Hepatocyte (in vitro differentiated cells): ENCODE measurements at regions not wholly inside any gene's neighbourhood (a gene's known extent, or its start where the extent isn't known, plus 50 kb on each side); places are given as distances from the start of the nearest gene placed in this dataset.

Source experiments
- EZH2 ChIP-seq: fragments of 200-600 bp; sonication (generic); IDR thresholded peaks from 2 replicates; pipeline ENCODE4 v1.6.1; 2016; ENCODE audit warnings: antibody characterized with exemption, mild to moderate bottlenecking, borderline replicate concordance
- EZH2phosphoT487 ChIP-seq: fragments of 200-600 bp; sonication (generic); IDR thresholded peaks from one replicate; pipeline ENCODE4 v1.6.1; 2018; ENCODE audit warnings: antibody characterized with exemption, mild to moderate bottlenecking, low read depth, moderate library complexity; ENCODE audit not compliant: unreplicated experiment, severe bottlenecking
- TF ChIP-seq, protein P1 (sequence below): fragments of 200-600 bp; sonication (generic); IDR thresholded peaks from 2 replicates; pipeline ENCODE4 v1.5.1; 2016; ENCODE audit warnings: antibody characterized with exemption, mild to moderate bottlenecking; ENCODE audit not compliant: poor library complexity

DNA sequence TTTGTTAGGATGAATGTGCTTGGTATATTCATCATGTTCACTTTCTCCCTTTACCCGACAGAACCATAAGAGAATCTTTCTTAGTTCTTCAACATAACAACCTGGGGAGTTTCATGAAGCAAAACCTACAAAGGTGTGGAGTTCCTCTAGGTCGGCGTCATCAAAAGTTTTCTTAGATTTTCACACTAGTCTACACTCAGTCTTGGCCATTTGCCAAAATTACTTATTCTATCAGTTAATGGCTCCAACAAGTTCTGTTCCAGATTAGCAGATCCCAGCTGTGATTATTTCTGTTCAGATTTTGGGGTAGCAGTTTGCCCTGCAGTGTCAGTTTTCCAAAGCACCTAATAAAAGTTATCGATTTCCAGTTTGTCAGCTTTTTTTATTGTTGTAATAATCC lies 935.8 kb upstream of the RAG2 start:
- TF ChIP-seq, protein P1, sequence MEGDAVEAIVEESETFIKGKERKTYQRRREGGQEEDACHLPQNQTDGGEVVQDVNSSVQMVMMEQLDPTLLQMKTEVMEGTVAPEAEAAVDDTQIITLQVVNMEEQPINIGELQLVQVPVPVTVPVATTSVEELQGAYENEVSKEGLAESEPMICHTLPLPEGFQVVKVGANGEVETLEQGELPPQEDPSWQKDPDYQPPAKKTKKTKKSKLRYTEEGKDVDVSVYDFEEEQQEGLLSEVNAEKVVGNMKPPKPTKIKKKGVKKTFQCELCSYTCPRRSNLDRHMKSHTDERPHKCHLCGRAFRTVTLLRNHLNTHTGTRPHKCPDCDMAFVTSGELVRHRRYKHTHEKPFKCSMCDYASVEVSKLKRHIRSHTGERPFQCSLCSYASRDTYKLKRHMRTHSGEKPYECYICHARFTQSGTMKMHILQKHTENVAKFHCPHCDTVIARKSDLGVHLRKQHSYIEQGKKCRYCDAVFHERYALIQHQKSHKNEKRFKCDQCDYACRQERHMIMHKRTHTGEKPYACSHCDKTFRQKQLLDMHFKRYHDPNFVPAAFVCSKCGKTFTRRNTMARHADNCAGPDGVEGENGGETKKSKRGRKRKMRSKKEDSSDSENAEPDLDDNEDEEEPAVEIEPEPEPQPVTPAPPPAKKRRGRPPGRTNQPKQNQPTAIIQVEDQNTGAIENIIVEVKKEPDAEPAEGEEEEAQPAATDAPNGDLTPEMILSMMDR = no peak
- TF ChIP-seq EZH2 (no peak), EZH2phosphoT487 (no peak)
